ENCODE measurements at regions not wholly inside any gene's neighbourhood (a gene's known extent, or its start where the extent isn't known, plus 50 kb on each side); places are given as distances from the start of the nearest gene placed in this dataset.

DNA sequence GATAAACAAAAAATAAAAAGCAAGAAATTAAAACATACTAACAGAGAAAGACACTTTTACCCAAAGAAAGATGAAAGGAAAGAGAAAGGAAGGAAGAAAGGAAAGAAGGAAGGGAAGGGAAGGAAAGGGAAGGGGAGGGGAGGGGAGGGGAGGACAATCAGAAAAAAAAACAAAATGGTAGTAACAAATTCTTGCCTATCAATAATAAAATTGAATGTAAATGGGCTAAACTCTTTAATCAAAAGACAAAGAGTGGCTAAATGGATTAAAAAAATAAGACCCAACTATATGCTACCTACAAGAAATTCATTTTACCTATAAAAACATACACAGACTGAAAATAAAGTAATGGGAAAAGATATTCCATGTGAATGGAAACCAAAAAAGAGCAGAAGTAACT lies 372.9 kb upstream of the NFIA start:
- no peaks in the 10 kb centered on the region for H3K27me3 ChIP-seq (ENCODE audit: control insufficient read depth, insufficient read depth, low read length)
- H3K36me3 ChIP-seq (ENCODE audit: control insufficient read depth, insufficient read depth, low read length) = no peaks in the 10 kb centered on the region

GRCh38 chr1:60705026-60705425 lies 377.3 kb upstream of the NFIA start:
- Histone ChIP-seq H3K27me3 (ENCODE audit: control insufficient read depth, insufficient read depth, low read length) (no peaks in the 10 kb centered on the region), H3K4me3 (ENCODE audit: low read depth, low read length) (no peak overlapping the region), H3K36me3 (ENCODE audit: control insufficient read depth, insufficient read depth, low read length) (no peaks in the 10 kb centered on the region)
- TF ChIP-seq, protein P1, sequence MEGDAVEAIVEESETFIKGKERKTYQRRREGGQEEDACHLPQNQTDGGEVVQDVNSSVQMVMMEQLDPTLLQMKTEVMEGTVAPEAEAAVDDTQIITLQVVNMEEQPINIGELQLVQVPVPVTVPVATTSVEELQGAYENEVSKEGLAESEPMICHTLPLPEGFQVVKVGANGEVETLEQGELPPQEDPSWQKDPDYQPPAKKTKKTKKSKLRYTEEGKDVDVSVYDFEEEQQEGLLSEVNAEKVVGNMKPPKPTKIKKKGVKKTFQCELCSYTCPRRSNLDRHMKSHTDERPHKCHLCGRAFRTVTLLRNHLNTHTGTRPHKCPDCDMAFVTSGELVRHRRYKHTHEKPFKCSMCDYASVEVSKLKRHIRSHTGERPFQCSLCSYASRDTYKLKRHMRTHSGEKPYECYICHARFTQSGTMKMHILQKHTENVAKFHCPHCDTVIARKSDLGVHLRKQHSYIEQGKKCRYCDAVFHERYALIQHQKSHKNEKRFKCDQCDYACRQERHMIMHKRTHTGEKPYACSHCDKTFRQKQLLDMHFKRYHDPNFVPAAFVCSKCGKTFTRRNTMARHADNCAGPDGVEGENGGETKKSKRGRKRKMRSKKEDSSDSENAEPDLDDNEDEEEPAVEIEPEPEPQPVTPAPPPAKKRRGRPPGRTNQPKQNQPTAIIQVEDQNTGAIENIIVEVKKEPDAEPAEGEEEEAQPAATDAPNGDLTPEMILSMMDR (IDR thresholded peaks at IDR 0.05; ENCODE audit: insufficient read depth, low read length, poor library complexity, severe bottlenecking) = no peak
- no peak for DNase-seq (ENCODE audit: low read depth)

More for the DNA sequence above, 372.9 kb upstream of the NFIA start:
- DNase-seq (ENCODE audit: low read depth) = no peak
- H3K4me3 ChIP-seq (ENCODE audit: low read depth, low read length) = no peak overlapping the region
- TF ChIP-seq, protein P1 (IDR thresholded peaks at IDR 0.05; ENCODE audit: insufficient read depth, low read length, poor library complexity, severe bottlenecking) = no peak

GRCh38 chr1:60703155-60703554 lies 379.2 kb upstream of the NFIA start:
- Histone ChIP-seq H3K4me3 (ENCODE audit: low read depth, low read length) (no peak overlapping the region), H3K27me3 (ENCODE audit: control insufficient read depth, insufficient read depth, low read length) (no peaks in the 10 kb centered on the region), H3K36me3 (ENCODE audit: control insufficient read depth, insufficient read depth, low read length) (no peaks in the 10 kb centered on the region)
- DNase-seq (ENCODE audit: low read depth) = no peak
- TF ChIP-seq, protein P1 (IDR thresholded peaks at IDR 0.05; ENCODE audit: insufficient read depth, low read length, poor library complexity, severe bottlenecking) = no peak

- Histone ChIP-seq H3K27me3 (ENCODE audit: control insufficient read depth, insufficient read depth, low read length) (no peaks in the 10 kb centered on the region), H3K36me3 (ENCODE audit: control insufficient read depth, insufficient read depth, low read length) (no peaks in the 10 kb centered on the region), H3K4me3 (ENCODE audit: low read depth, low read length) (no peak overlapping the region)
- TF ChIP-seq, protein P1 (IDR thresholded peaks at IDR 0.05; ENCODE audit: insufficient read depth, low read length, poor library complexity, severe bottlenecking) = no peak
- DNase-seq (ENCODE audit: low read depth) = no peak
Observed at GRCh38 chr1:60699325-60699724, 383.0 kb upstream of the NFIA start.

- TF ChIP-seq, protein P1 (IDR thresholded peaks at IDR 0.05; ENCODE audit: insufficient read depth, low read length, poor library complexity, severe bottlenecking) = no peak
- Histone ChIP-seq H3K36me3 (ENCODE audit: control insufficient read depth, insufficient read depth, low read length) (no peaks in the 10 kb centered on the region), H3K27me3 (ENCODE audit: control insufficient read depth, insufficient read depth, low read length) (no peaks in the 10 kb centered on the region), H3K4me3 (ENCODE audit: low read depth, low read length) (no peak overlapping the region)
- DNase-seq (ENCODE audit: low read depth) = no peak
Observed at GRCh38 chr1:60697204-60697994, 385.0 kb upstream of the NFIA start.

DNA sequence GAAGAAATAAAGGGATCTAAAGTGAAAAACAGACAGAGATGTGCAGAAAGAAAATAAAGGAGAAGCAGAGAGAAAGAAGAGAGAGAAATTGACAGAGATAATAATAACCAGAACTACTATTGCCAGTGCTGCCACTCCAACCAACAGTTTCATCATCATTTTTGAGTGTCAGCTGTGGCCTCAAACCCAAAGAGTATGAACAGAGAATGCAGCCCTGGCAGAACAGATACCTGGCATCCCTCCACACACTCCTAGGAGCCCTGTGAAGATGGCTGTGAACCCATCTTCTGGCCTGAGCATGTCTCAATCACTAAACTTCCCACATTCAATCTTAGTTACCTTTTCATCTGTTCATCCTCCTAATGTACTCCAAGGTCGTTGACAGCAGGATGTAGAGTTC lies 385.8 kb upstream of the NFIA start:
- TF ChIP-seq, protein P1 (IDR thresholded peaks at IDR 0.05; ENCODE audit: insufficient read depth, low read length, poor library complexity, severe bottlenecking) = no peak
- H3K4me3 ChIP-seq (ENCODE audit: low read depth, low read length) = no peak overlapping the region
- H3K36me3 ChIP-seq (ENCODE audit: control insufficient read depth, insufficient read depth, low read length) = no peaks in the 10 kb centered on the region
- no peaks in the 10 kb centered on the region for H3K27me3 ChIP-seq (ENCODE audit: control insufficient read depth, insufficient read depth, low read length)
- DNase-seq (ENCODE audit: low read depth) = no peak

Data from kidney epithelial cell (primary cell).